HG03442 (cell line): ENCODE measurements at regions not wholly inside any gene's neighbourhood (a gene's known extent, or its start where the extent isn't known, plus 50 kb on each side); places are given as distances from the start of the nearest gene placed in this dataset.

ENCODE experiments used
- ATAC-seq: cut with Tn5 transposase; IDR thresholded peaks from one replicate; pipeline ENCODE4 v1.9.1; 2021; ENCODE audit warnings: mild to moderate bottlenecking, moderate library complexity; ENCODE audit not compliant: unreplicated experiment

GRCh38 chr3:168417016-168417415 lies 321.3 kb upstream of the GOLIM4 start:
- no peak for ATAC-seq

- ATAC-seq, result no peak
These were observed 320.7 kb upstream of the GOLIM4 start for GRCh38 chr3:168416446-168416845.

GRCh38 chr3:168414149-168414548 lies 318.4 kb upstream of the GOLIM4 start:
- no peak for ATAC-seq

GRCh38 chr3:168407381-168407780 lies 311.7 kb upstream of the GOLIM4 start:
- no peak for ATAC-seq

- ATAC-seq, result no peak
These were observed 309.6 kb upstream of the GOLIM4 start for GRCh38 chr3:168405288-168405687.

GRCh38 chr3:168398371-168399025 lies 302.8 kb upstream of the GOLIM4 start:
- ATAC-seq, result no peak

GRCh38 chr3:168396861-168397260 lies 301.1 kb upstream of the GOLIM4 start:
- no peak for ATAC-seq

- no peak for ATAC-seq
These were observed 299.8 kb upstream of the GOLIM4 start for GRCh38 chr3:168395551-168395950.

GRCh38 chr3:168394439-168394838 lies 298.7 kb upstream of the GOLIM4 start:
- no peak for ATAC-seq

- no peak for ATAC-seq
These were observed 290.6 kb upstream of the GOLIM4 start for GRCh38 chr3:168386301-168386700.

- ATAC-seq, result no peak
These were observed 289.3 kb upstream of the GOLIM4 start for GRCh38 chr3:168384990-168385389.

GRCh38 chr3:168383573-168383972 lies 287.8 kb upstream of the GOLIM4 start:
- no peak for ATAC-seq

- no peak for ATAC-seq
These were observed 276.1 kb upstream of the GOLIM4 start for GRCh38 chr3:168371846-168372245.

- no peak for ATAC-seq
These were observed 269.2 kb upstream of the GOLIM4 start for GRCh38 chr3:168364967-168365366.

GRCh38 chr3:168362661-168363247 lies 267.0 kb upstream of the GOLIM4 start:
- ATAC-seq, result no peak

GRCh38 chr3:168362156-168362555 lies 266.4 kb upstream of the GOLIM4 start:
- no peak for ATAC-seq

GRCh38 chr3:168360993-168361392 lies 265.3 kb upstream of the GOLIM4 start:
- ATAC-seq, result no peak

- ATAC-seq, result no peak
These were observed 247.5 kb upstream of the GOLIM4 start for GRCh38 chr3:168342946-168343850.

- ATAC-seq, result no peak
These were observed 246.5 kb upstream of the GOLIM4 start for GRCh38 chr3:168341956-168342936.

- ATAC-seq, result no peak
These were observed 245.6 kb upstream of the GOLIM4 start for GRCh38 chr3:168341192-168341815.
